DOHH2 (cell line): ENCODE measurements at regions not wholly inside any gene's neighbourhood (a gene's known extent, or its start where the extent isn't known, plus 50 kb on each side); places are given as distances from the start of the nearest gene placed in this dataset.
"Not testable (repeated sequence)": the region's sequence is repeated elsewhere in the genome, so short reads cannot be mapped to it uniquely, and the experiment has no call there.

Source experiments
- H3F3A ChIP-seq: fragments of 200-600 bp; sonication (generic), shearing (Covaris generic); 2 replicates; pipeline ENCODE4 v1.6.0; 2016; ENCODE audit warnings: antibody characterized with exemption, mild to moderate bottlenecking; ENCODE audit not compliant: control insufficient read depth, insufficient read depth
- H3K27ac ChIP-seq: fragments of 200-600 bp; sonication (generic); 2 replicates; pipeline ENCODE4 v1.5.1; 2014; ENCODE audit warnings: low read depth, mild to moderate bottlenecking, low read length, moderate library complexity
- H3K27me3 ChIP-seq: fragments of 200-600 bp; sonication (generic); 2 replicates; pipeline ENCODE4 v1.6.1; 2014; ENCODE audit warnings: mild to moderate bottlenecking, low read length, mixed read lengths; ENCODE audit not compliant: control insufficient read depth
- H3K36me3 ChIP-seq: fragments of 200-600 bp; sonication (generic); 2 replicates; pipeline ENCODE4 v1.6.1; 2014; ENCODE audit warnings: mild to moderate bottlenecking, low read length, moderate library complexity, mixed read lengths; ENCODE audit not compliant: control insufficient read depth
- H3K4me1 ChIP-seq: fragments of 200-600 bp; sonication (generic); 2 replicates; pipeline ENCODE4 v1.6.1; 2014; ENCODE audit warnings: mild to moderate bottlenecking, low read length, mixed read lengths; ENCODE audit not compliant: control insufficient read depth
- H3K4me2 ChIP-seq: fragments of 200-600 bp; sonication (generic); 2 replicates; pipeline ENCODE4 v1.6.0; 2014; ENCODE audit warnings: mild to moderate bottlenecking, low read length, moderate library complexity
- H3K4me3 ChIP-seq: fragments of 200-600 bp; sonication (generic); 2 replicates; pipeline ENCODE4 v1.5.1; 2014; ENCODE audit warnings: mild to moderate bottlenecking, low read length, mixed read lengths
- H3K79me2 ChIP-seq: fragments of 200-600 bp; sonication (generic); 2 replicates; pipeline ENCODE4 v1.6.1; 2014; ENCODE audit warnings: mild to moderate bottlenecking, low read length, mixed read lengths; ENCODE audit not compliant: control insufficient read depth
- H3K9me2 ChIP-seq: fragments of 200-600 bp; sonication (generic); replicated peaks from 2 replicates; pipeline ENCODE4 v1.6.1; 2014; ENCODE audit warnings: mild to moderate bottlenecking, low read length, mixed read lengths; ENCODE audit not compliant: control insufficient read depth
- H3K9me3 ChIP-seq: fragments of 200-600 bp; sonication (generic); 2 replicates; pipeline ENCODE4 v1.6.1; 2014; ENCODE audit warnings: antibody characterized with exemption, low read length, mixed read lengths; ENCODE audit not compliant: control insufficient read depth, insufficient read depth
- H4K20me1 ChIP-seq: fragments of 200-600 bp; sonication (generic); 2 replicates; pipeline ENCODE4 v1.6.0; 2014; ENCODE audit warnings: low read depth, mild to moderate bottlenecking, antibody characterized with exemption, low read length, moderate library complexity; ENCODE audit not compliant: control insufficient read depth, insufficient read depth
- CTCF ChIP-seq: fragments of 200-600 bp; sonication (generic); IDR thresholded peaks from one replicate; pipeline ENCODE4 v1.5.1; 2014; ENCODE audit warnings: antibody characterized with exemption, mild to moderate bottlenecking, low read depth, low read length; ENCODE audit not compliant: poor library complexity, severe bottlenecking
- EZH2phosphoT487 ChIP-seq: fragments of 200-600 bp; sonication (generic); IDR thresholded peaks from 2 replicates; pipeline ENCODE4 v1.6.1; 2017; ENCODE audit warnings: borderline replicate concordance, mild to moderate bottlenecking, antibody characterized with exemption, low read length, moderate library complexity, mixed read lengths

GRCh38 chr1:182163821-182164223 is 102.3 kb upstream of the ZNF648 start:
- no peak overlapping the region for H3K4me2 ChIP-seq
- H3K4me1 ChIP-seq, result no peaks in the 10 kb centered on the region
- no peaks in the 10 kb centered on the region for H3K36me3 ChIP-seq
- no peak overlapping the region for H3K27ac ChIP-seq
- no peaks in the 10 kb centered on the region for H3K27me3 ChIP-seq
- H3K9me2 ChIP-seq, result no peaks in the 10 kb centered on the region
- H3K9me3 ChIP-seq, result no peaks in the 10 kb centered on the region
- H4K20me1 ChIP-seq, result no peaks in the 10 kb centered on the region
- no peaks in the 10 kb centered on the region for H3F3A ChIP-seq
- no peak for TF ChIP-seq EZH2phosphoT487
- no peak for TF ChIP-seq CTCF
- H3K79me2 ChIP-seq, result no peaks in the 10 kb centered on the region
- H3K4me3 ChIP-seq, result no peak overlapping the region

- Histone ChIP-seq H3F3A (no peaks in the 10 kb centered on the region), H3K9me3 (no peaks in the 10 kb centered on the region), H3K36me3 (no peaks in the 10 kb centered on the region), H3K79me2 (no peaks in the 10 kb centered on the region), H3K4me1 (no peaks in the 10 kb centered on the region), H3K4me3 (no peak overlapping the region), H3K27ac (no peak overlapping the region), H4K20me1 (no peaks in the 10 kb centered on the region), H3K9me2 (no peaks in the 10 kb centered on the region), H3K27me3 (no peaks in the 10 kb centered on the region), H3K4me2 (no peak overlapping the region)
- TF ChIP-seq EZH2phosphoT487 (no peak), CTCF (no peak)
Measured at GRCh38 chr1:182159443-182159842, 97.9 kb upstream of the ZNF648 start.

- H3K9me3 ChIP-seq, result no peaks in the 10 kb centered on the region
- H3K4me1 ChIP-seq, result no peaks in the 10 kb centered on the region
- H3K36me3 ChIP-seq, result no peaks in the 10 kb centered on the region
- no peak overlapping the region for H3K4me2 ChIP-seq
- H3K27ac ChIP-seq, result no peak overlapping the region
- TF ChIP-seq CTCF (no peak), EZH2phosphoT487 (no peak)
- H3K4me3 ChIP-seq, result no peak overlapping the region
- no peaks in the 10 kb centered on the region for H4K20me1 ChIP-seq
- no peaks in the 10 kb centered on the region for H3K27me3 ChIP-seq
- H3F3A ChIP-seq, result no peaks in the 10 kb centered on the region
- no peaks in the 10 kb centered on the region for H3K9me2 ChIP-seq
- H3K79me2 ChIP-seq, result no peaks in the 10 kb centered on the region
Measured at GRCh38 chr1:182157187-182157586, 95.7 kb upstream of the ZNF648 start.

GRCh38 chr1:182154425-182154824 is 92.9 kb upstream of the ZNF648 start:
- H3K9me2 ChIP-seq, H3K4me3 ChIP-seq, H4K20me1 ChIP-seq, H3K27me3 ChIP-seq, H3K79me2 ChIP-seq, H3K27ac ChIP-seq, H3F3A ChIP-seq, H3K9me3 ChIP-seq, H3K36me3 ChIP-seq, H3K4me1 ChIP-seq, H3K4me2 ChIP-seq: not testable (repeated sequence)
